Embryonic facial prominence (tissue), 1 donor: ENCODE measurements at regions not wholly inside any gene's neighbourhood (a gene's known extent, or its start where the extent isn't known, plus 50 kb on each side); places are given as distances from the start of the nearest gene placed in this dataset.

ENCODE experiments used
- DNase-seq: peaks from one replicate; pipeline ENCODE4 v3.0.0-alpha.2; 2016; ENCODE audit errors: extremely low spot score

GRCh38 chr1:29673228-29673500 lies 436.8 kb downstream of the PTPRU start:
- no peak for DNase-seq

- DNase-seq: no peak
These were observed 436.3 kb downstream of the PTPRU start for GRCh38 chr1:29672416-29673227.

- DNase-seq: no peak
These were observed 435.4 kb downstream of the PTPRU start for GRCh38 chr1:29671446-29672356.

DNA sequence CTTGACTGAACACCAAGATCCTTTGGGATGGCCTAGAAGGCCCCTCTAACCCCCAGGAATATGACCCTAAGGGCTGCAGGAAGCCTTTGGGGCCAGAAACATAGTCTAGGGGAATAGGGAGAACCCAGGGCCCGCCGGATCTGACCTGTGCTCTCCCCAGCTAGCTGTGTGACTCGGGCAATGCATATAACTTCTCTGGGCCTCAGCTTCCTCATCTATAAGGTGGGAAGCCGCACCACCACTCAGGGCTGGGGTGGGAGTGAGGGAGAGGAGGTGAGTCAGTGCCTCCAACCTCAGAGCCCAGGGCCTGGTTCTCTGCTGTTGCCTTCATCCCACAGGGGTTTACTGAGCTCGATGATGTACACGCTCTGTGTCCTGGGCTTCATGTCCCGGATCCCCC lies 434.4 kb downstream of the PTPRU start:
- DNase-seq: no peak

- DNase-seq: no peak
These were observed 433.6 kb downstream of the PTPRU start for GRCh38 chr1:29669912-29670311.

DNA sequence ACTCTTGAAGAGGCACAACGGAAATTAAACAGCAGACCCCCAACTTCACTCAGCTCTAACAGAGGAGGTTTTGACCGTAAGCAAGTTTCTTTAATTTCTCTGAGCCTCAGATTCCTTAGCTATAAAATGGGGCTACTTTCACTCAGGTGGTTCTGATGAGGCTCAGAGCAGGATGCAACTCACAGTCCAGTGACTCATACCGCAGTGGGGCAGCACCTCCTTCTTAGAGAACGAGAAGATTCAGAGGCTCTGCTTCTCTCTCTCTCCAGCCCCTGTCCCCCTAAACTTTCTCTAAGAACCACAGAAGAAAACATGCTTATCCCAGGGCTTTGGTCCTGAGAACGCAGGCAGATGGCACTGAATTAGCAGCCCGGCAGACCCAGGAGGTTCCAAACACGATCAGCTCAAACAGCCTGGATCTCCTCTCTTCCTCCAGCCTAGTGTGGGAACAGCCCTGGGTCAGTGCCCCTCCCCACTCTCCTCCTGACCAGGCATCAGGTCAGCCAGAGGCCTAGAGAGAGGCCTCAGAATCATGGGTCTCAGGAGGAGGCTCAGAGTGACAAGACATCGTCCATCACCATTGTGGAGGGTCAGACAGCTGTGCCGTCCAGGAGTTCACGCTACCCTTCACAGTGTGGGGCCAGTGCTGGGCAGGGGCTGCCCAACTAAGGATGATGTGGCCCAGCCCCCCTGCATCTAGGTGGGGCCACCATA lies 433.0 kb downstream of the PTPRU start:
- no peak for DNase-seq

- DNase-seq: no peak
These were observed 432.3 kb downstream of the PTPRU start for GRCh38 chr1:29668551-29669157.

DNA sequence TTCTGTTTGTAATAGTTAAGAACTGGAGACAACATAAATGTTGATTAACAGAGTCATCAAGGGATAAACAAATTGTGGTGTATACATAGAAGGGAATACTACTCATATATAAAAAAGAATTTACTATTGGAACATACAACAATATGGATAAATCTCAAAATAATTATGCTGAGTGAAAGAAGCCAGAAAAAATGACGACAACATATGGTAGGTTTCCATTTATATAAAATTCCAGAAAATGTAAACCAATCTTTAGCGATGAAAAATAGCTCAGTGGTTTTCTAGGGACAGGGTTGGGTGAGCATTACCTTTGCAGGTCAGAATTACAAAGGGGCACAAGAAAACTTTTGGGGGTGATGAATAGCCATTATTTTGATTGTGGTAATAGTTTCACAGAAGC lies 431.6 kb downstream of the PTPRU start:
- DNase-seq: no peak

DNA sequence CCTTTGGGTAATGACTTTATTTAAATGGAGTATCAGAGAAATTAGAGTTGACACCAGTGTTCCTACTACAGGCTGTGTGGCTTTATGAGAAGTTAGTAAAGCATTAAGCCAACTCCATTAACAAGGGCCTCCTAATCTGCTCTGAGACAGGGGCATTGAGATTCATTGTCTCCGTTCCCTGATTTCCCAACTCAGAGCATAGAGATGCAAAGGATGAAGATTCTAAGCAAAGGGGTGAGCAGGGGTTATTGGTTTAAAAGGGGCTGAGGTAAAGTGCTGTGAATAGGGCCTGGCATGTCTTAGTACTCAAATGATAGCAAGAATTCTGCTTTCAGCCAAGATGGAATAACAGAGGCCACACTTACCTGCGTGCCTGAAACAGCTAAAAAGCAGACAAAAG lies 428.4 kb downstream of the PTPRU start:
- no peak for DNase-seq

- no peak for DNase-seq
These were observed 422.4 kb downstream of the PTPRU start for GRCh38 chr1:29658688-29659087.

DNA sequence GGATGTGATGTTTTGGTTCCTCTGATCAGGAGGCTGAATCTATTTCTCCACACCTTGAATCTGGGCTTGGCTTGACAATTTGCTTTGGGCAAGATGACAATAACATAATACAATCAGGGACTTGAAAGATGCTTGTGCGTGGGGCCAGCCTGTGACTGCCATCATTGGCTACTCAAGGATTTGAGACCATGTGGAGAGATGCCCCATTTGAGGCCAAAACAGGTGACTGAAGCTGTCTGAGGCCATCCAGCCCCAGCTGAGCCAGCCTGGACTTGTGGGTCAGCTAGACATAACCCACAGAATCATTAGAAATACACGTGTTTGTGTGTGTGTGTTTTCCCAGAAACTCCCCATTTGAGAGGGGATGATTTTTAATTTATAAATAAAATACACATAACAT lies 421.5 kb downstream of the PTPRU start:
- no peak for DNase-seq

- no peak for DNase-seq
These were observed 419.9 kb downstream of the PTPRU start for GRCh38 chr1:29655945-29656850.

DNA sequence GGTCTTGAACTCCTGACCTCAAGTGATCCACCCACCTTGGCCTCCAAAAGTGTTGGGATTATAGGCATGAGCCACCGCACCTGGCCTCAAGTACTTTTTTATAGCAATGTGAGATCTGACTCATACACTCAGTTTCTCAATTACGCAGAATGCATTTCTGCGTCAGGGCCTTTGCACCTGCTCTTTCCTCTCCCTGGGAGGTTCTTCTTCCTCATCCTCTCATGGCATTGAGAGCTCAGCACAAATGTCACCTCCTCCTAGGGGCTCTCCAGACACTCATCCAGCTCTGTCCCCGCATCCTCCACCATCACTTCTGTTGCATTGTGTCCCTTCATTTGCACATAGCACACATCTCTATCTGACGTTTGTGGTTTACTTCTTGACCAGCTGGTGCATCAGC lies 418.8 kb downstream of the PTPRU start:
- no peak for DNase-seq

GRCh38 chr1:29653886-29654450 lies 417.6 kb downstream of the PTPRU start:
- no peak for DNase-seq

- DNase-seq: no peak
These were observed 416.9 kb downstream of the PTPRU start for GRCh38 chr1:29653034-29653810.

- DNase-seq: no peak
These were observed 415.7 kb downstream of the PTPRU start for GRCh38 chr1:29651684-29652665.

- no peak for DNase-seq
These were observed 414.9 kb downstream of the PTPRU start for GRCh38 chr1:29651246-29651645.

- DNase-seq: no peak
These were observed 414.2 kb downstream of the PTPRU start for GRCh38 chr1:29650476-29650875.

- DNase-seq: no peak
These were observed 413.7 kb downstream of the PTPRU start for GRCh38 chr1:29650041-29650400.
